Osteocyte (in vitro differentiated cells): ENCODE measurements at regions not wholly inside any gene's neighbourhood (a gene's known extent, or its start where the extent isn't known, plus 50 kb on each side); places are given as distances from the start of the nearest gene placed in this dataset.

ENCODE experiments used
- DNase-seq: peaks from one replicate; pipeline ENCODE4 v3.0.0; 2021; ENCODE audit warnings: mixed read lengths; ENCODE audit not compliant: unreplicated experiment; ENCODE audit errors: extremely low spot score
- H3K27ac Mint-ChIP-seq: one replicate; pipeline ENCODE4 v1.8.0; 2021; ENCODE audit warnings: mild to moderate bottlenecking, mixed read lengths; ENCODE audit not compliant: unreplicated experiment
- H3K27me3 Mint-ChIP-seq: one replicate; pipeline ENCODE4 v1.8.0; 2021; ENCODE audit warnings: mixed read lengths; ENCODE audit not compliant: unreplicated experiment
- H3K36me3 Mint-ChIP-seq: one replicate; pipeline ENCODE4 v1.8.0; 2021; ENCODE audit warnings: mixed read lengths; ENCODE audit not compliant: unreplicated experiment
- H3K4me1 Mint-ChIP-seq: one replicate; pipeline ENCODE4 v1.8.0; 2021; ENCODE audit warnings: mixed read lengths; ENCODE audit not compliant: unreplicated experiment
- H3K4me3 Mint-ChIP-seq: one replicate; pipeline ENCODE4 v1.8.0; 2021; ENCODE audit warnings: mild to moderate bottlenecking, moderate library complexity, mixed read lengths; ENCODE audit not compliant: unreplicated experiment
- H3K9me3 Mint-ChIP-seq: one replicate; pipeline ENCODE4 v1.8.0; 2021; ENCODE audit warnings: mixed read lengths; ENCODE audit not compliant: unreplicated experiment
- TF ChIP-seq, protein P1 (sequence below): fragments of 200-600 bp; sonication (generic); IDR thresholded peaks from 2 replicates; pipeline ENCODE4 v1.5.0; 2021; ENCODE audit warnings: antibody characterized with exemption, mild to moderate bottlenecking, moderate library complexity

DNA sequence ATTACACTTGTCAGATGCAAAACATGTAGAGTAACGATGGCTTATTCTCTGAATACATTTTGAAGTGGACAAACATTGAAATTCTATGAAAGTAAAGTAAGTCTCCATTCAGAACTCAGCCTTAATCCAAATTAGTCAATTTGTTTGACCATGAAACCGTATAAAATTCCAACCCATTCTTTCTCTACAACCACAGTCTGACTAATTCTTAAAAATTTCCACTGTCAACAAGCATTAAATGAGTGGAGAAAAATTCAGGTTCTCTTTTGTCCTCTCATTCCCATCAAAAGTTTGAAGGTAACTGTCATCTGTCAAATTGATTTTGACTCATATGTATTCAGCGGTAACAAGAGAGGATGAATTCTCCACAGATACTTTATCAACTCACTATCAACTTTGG lies 1031.5 kb downstream of the SORCS1 start:
- Mint-ChIP-seq H3K36me3 (no peaks in the 10 kb centered on the region), H3K27ac (no peak overlapping the region), H3K4me1 (no peaks in the 10 kb centered on the region), H3K9me3 (peaks cover 6% of the 10 kb centered on the region), H3K27me3 (no peaks in the 10 kb centered on the region), H3K4me3 (no peak overlapping the region)
- no peak for DNase-seq
- TF ChIP-seq, protein P1, sequence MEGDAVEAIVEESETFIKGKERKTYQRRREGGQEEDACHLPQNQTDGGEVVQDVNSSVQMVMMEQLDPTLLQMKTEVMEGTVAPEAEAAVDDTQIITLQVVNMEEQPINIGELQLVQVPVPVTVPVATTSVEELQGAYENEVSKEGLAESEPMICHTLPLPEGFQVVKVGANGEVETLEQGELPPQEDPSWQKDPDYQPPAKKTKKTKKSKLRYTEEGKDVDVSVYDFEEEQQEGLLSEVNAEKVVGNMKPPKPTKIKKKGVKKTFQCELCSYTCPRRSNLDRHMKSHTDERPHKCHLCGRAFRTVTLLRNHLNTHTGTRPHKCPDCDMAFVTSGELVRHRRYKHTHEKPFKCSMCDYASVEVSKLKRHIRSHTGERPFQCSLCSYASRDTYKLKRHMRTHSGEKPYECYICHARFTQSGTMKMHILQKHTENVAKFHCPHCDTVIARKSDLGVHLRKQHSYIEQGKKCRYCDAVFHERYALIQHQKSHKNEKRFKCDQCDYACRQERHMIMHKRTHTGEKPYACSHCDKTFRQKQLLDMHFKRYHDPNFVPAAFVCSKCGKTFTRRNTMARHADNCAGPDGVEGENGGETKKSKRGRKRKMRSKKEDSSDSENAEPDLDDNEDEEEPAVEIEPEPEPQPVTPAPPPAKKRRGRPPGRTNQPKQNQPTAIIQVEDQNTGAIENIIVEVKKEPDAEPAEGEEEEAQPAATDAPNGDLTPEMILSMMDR = no peak

DNA sequence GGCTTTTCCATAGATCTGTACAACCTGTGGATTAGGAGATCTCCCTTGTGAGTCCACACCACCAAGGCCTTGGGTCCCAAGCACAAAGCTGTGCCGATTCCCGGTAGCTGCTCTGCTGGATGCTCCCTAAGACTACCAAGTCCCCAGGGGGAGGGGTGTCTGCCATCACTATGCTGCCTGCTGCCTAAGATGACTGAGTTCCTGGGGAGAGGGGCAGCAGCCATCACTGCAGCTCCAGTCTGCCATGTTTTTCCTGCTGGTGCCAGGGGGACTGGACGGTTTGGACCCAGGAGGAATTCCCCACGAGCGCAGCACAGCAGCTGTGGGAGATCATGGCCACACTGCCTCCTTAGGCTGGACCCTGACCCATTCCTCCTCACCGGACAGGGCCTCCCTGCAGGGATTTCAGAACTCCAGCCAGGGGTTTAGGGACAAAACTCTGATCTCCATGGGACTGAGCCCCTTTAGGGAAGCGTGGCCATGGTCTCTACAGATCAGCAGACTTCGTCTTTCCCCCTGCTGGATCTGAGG lies 1049.8 kb downstream of the SORCS1 start:
- TF ChIP-seq, protein P1 = no peak
- H3K27ac Mint-ChIP-seq = no peak overlapping the region
- no peak for DNase-seq
- H3K9me3 Mint-ChIP-seq = peaks cover 31% of the 10 kb centered on the region
- H3K4me3 Mint-ChIP-seq = no peak overlapping the region
- no peaks in the 10 kb centered on the region for H3K27me3 Mint-ChIP-seq
- H3K36me3 Mint-ChIP-seq = no peaks in the 10 kb centered on the region
- H3K4me1 Mint-ChIP-seq = no peaks in the 10 kb centered on the region

DNA sequence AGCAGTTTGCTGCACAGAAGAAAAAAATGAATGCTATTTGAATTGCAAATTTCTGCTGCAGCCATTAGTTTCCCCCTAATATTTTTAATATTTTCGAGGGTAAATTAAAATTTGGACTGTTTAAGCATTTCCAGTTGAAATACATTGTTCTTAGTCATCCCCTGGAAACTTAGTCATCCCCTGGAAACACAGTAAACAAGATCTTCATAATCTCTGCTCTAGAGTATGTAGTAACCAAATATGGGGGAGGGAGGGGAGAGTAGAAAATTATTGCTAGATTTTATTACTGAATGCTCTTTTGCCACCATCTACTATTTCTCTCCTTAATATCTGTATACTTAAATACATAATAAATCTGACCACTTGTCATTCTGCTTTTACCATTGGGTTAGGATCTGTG lies 1053.3 kb downstream of the SORCS1 start:
- no peak for DNase-seq
- Mint-ChIP-seq H3K4me1 (no peaks in the 10 kb centered on the region), H3K4me3 (no peak overlapping the region), H3K9me3 (peaks cover 12% of the 10 kb centered on the region), H3K27me3 (no peaks in the 10 kb centered on the region), H3K27ac (no peak overlapping the region), H3K36me3 (no peaks in the 10 kb centered on the region)
- TF ChIP-seq, protein P1 = no peak

DNA sequence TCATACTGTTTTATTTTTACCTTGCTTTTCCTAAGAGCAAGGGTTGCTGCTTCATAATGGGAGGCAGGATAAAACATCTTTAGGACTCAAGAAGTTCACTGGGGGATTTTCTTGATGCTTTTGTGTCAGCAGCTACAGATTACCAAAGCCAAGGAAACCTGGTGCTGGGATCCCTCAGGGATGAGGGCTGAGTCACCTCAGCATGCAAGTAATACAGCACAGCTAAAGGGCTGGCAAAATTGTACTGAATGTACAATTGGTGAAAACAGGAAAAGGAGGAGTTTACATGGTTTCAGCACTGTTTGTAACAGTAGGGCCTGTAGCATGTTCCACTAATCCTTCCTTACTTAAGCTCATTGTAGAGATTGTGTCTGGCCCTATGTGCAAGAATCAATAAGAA lies 1056.8 kb downstream of the SORCS1 start:
- no peak overlapping the region for H3K4me3 Mint-ChIP-seq
- H3K36me3 Mint-ChIP-seq = no peaks in the 10 kb centered on the region
- no peaks in the 10 kb centered on the region for H3K4me1 Mint-ChIP-seq
- DNase-seq = no peak
- H3K27me3 Mint-ChIP-seq = no peaks in the 10 kb centered on the region
- TF ChIP-seq, protein P1 = no peak
- H3K27ac Mint-ChIP-seq = no peak overlapping the region
- peaks cover 4% of the 10 kb centered on the region for H3K9me3 Mint-ChIP-seq

DNA sequence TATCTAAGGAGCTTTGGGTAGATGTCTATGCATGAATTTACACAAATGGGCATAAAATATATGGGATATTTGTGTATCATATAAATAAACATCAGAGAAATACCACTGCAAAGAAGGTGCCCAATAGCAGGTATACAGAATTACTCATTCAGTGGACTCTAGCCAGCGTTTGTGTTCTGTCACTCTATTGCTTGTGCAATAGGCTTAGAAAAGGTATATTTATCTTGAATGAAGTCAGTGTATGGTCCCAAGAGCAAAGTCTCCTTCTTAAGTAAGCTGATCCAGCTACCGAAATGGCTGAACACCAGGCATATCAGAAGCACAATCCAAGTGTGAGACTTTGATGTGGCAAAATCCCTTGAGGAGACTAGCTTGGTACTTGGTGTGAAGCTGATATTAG lies 1058.4 kb downstream of the SORCS1 start:
- H3K27ac Mint-ChIP-seq = no peak overlapping the region
- no peak for DNase-seq
- no peaks in the 10 kb centered on the region for H3K27me3 Mint-ChIP-seq
- H3K4me1 Mint-ChIP-seq = no peaks in the 10 kb centered on the region
- peaks cover 4% of the 10 kb centered on the region for H3K9me3 Mint-ChIP-seq
- H3K36me3 Mint-ChIP-seq = no peaks in the 10 kb centered on the region
- H3K4me3 Mint-ChIP-seq = no peak overlapping the region
- TF ChIP-seq, protein P1 = no peak
